DOHH2 (cell line): ENCODE measurements at regions not wholly inside any gene's neighbourhood (a gene's known extent, or its start where the extent isn't known, plus 50 kb on each side); places are given as distances from the start of the nearest gene placed in this dataset.

ENCODE experiments used
- H3F3A ChIP-seq: fragments of 200-600 bp; sonication (generic), shearing (Covaris generic); 2 replicates; pipeline ENCODE4 v1.6.0; 2016; ENCODE audit warnings: antibody characterized with exemption, mild to moderate bottlenecking; ENCODE audit not compliant: control insufficient read depth, insufficient read depth
- H3K27ac ChIP-seq: fragments of 200-600 bp; sonication (generic); 2 replicates; pipeline ENCODE4 v1.5.1; 2014; ENCODE audit warnings: low read depth, mild to moderate bottlenecking, low read length, moderate library complexity
- H3K27me3 ChIP-seq: fragments of 200-600 bp; sonication (generic); 2 replicates; pipeline ENCODE4 v1.6.1; 2014; ENCODE audit warnings: mild to moderate bottlenecking, low read length, mixed read lengths; ENCODE audit not compliant: control insufficient read depth
- H3K36me3 ChIP-seq: fragments of 200-600 bp; sonication (generic); 2 replicates; pipeline ENCODE4 v1.6.1; 2014; ENCODE audit warnings: mild to moderate bottlenecking, low read length, moderate library complexity, mixed read lengths; ENCODE audit not compliant: control insufficient read depth
- H3K4me1 ChIP-seq: fragments of 200-600 bp; sonication (generic); 2 replicates; pipeline ENCODE4 v1.6.1; 2014; ENCODE audit warnings: mild to moderate bottlenecking, low read length, mixed read lengths; ENCODE audit not compliant: control insufficient read depth
- H3K4me2 ChIP-seq: fragments of 200-600 bp; sonication (generic); 2 replicates; pipeline ENCODE4 v1.6.0; 2014; ENCODE audit warnings: mild to moderate bottlenecking, low read length, moderate library complexity
- H3K4me3 ChIP-seq: fragments of 200-600 bp; sonication (generic); 2 replicates; pipeline ENCODE4 v1.5.1; 2014; ENCODE audit warnings: mild to moderate bottlenecking, low read length, mixed read lengths
- H3K79me2 ChIP-seq: fragments of 200-600 bp; sonication (generic); 2 replicates; pipeline ENCODE4 v1.6.1; 2014; ENCODE audit warnings: mild to moderate bottlenecking, low read length, mixed read lengths; ENCODE audit not compliant: control insufficient read depth
- H3K9me2 ChIP-seq: fragments of 200-600 bp; sonication (generic); replicated peaks from 2 replicates; pipeline ENCODE4 v1.6.1; 2014; ENCODE audit warnings: mild to moderate bottlenecking, low read length, mixed read lengths; ENCODE audit not compliant: control insufficient read depth
- H3K9me3 ChIP-seq: fragments of 200-600 bp; sonication (generic); 2 replicates; pipeline ENCODE4 v1.6.1; 2014; ENCODE audit warnings: antibody characterized with exemption, low read length, mixed read lengths; ENCODE audit not compliant: control insufficient read depth, insufficient read depth
- H4K20me1 ChIP-seq: fragments of 200-600 bp; sonication (generic); 2 replicates; pipeline ENCODE4 v1.6.0; 2014; ENCODE audit warnings: low read depth, mild to moderate bottlenecking, antibody characterized with exemption, low read length, moderate library complexity; ENCODE audit not compliant: control insufficient read depth, insufficient read depth
- EZH2phosphoT487 ChIP-seq: fragments of 200-600 bp; sonication (generic); IDR thresholded peaks from 2 replicates; pipeline ENCODE4 v1.6.1; 2017; ENCODE audit warnings: borderline replicate concordance, mild to moderate bottlenecking, antibody characterized with exemption, low read length, moderate library complexity, mixed read lengths
- TF ChIP-seq, protein P1 (sequence below): fragments of 200-600 bp; sonication (generic); IDR thresholded peaks from one replicate; pipeline ENCODE4 v1.5.1; 2014; ENCODE audit warnings: antibody characterized with exemption, mild to moderate bottlenecking, low read depth, low read length; ENCODE audit not compliant: poor library complexity, severe bottlenecking

DNA sequence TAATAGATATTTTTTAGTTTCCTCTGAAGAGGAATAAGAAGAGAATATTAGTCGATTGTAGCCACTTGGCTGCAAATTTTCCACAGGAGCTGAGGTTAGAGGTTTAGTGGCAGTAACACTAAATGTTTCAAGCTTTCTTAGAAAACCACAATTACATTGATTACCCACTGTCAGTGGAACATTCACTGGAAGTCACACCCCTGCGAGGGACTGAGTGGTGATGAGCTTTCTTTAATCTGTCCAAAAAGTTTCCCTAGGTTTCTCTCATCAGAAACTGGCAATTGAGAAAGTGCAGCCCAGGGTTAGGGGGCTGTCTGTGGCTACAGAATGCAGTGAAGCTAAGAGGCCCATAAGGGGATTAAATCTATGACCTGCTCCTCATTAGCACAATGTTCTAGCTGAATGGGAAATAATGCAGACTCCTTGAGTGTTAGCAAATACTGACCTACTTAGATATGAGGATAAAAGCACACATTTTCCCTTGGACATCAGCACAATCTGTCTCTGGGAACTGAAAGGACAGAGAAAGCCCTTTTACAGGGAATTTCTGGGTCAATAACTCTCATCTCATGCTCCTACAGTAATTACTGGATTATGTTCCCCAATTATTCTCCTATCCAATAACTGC, 189.5 kb downstream of the FAM76B start:
- no peaks in the 10 kb centered on the region for H3K27me3 ChIP-seq
- no peaks in the 10 kb centered on the region for H4K20me1 ChIP-seq
- H3K9me3 ChIP-seq: no peaks in the 10 kb centered on the region
- no peak overlapping the region for H3K4me3 ChIP-seq
- peaks cover 18% of the 10 kb centered on the region for H3K4me1 ChIP-seq
- H3K79me2 ChIP-seq: no peaks in the 10 kb centered on the region
- no peaks in the 10 kb centered on the region for H3K9me2 ChIP-seq
- H3F3A ChIP-seq: no peaks in the 10 kb centered on the region
- H3K36me3 ChIP-seq: no peaks in the 10 kb centered on the region; the same call in 1 of the 2 replicates
- H3K4me2 ChIP-seq: no peak overlapping the region
- TF ChIP-seq EZH2phosphoT487: no peak
- TF ChIP-seq, protein P1, sequence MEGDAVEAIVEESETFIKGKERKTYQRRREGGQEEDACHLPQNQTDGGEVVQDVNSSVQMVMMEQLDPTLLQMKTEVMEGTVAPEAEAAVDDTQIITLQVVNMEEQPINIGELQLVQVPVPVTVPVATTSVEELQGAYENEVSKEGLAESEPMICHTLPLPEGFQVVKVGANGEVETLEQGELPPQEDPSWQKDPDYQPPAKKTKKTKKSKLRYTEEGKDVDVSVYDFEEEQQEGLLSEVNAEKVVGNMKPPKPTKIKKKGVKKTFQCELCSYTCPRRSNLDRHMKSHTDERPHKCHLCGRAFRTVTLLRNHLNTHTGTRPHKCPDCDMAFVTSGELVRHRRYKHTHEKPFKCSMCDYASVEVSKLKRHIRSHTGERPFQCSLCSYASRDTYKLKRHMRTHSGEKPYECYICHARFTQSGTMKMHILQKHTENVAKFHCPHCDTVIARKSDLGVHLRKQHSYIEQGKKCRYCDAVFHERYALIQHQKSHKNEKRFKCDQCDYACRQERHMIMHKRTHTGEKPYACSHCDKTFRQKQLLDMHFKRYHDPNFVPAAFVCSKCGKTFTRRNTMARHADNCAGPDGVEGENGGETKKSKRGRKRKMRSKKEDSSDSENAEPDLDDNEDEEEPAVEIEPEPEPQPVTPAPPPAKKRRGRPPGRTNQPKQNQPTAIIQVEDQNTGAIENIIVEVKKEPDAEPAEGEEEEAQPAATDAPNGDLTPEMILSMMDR: no peak
- H3K27ac ChIP-seq: no peak overlapping the region

DNA sequence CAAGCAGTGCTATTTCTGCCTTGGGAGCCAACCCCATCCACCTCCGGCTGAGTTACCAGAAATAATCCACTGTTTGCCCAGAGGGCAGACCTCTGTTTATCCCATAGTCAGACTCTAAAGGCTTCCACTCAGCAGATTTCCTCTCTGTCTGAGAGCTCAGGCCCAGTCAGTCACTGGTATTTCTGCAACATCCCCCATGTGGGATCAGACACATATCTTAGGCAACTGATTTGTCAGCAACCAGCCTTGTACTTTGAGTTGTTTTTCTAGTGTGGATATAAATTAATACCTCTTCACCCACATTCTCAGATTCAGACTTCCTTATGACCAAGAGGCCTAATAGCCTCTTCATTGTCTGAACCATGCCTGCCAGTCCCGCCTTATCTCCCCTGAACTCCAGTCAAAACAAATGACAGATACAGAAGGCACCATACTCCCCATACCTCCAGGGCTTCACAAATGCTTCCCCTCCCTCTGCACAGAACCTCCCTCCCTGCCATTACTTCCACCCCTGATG, 193.6 kb downstream of the FAM76B start:
- Histone ChIP-seq H3F3A (no peaks in the 10 kb centered on the region), H4K20me1 (no peaks in the 10 kb centered on the region), H3K36me3 (no peaks in the 10 kb centered on the region), H3K9me3 (no peaks in the 10 kb centered on the region), H3K9me2 (no peaks in the 10 kb centered on the region; the same call in 1 of the 2 replicates), H3K79me2 (no peaks in the 10 kb centered on the region), H3K4me3 (no peak overlapping the region), H3K4me1 (no peaks in the 10 kb centered on the region), H3K27ac (no peak overlapping the region), H3K4me2 (no peak overlapping the region), H3K27me3 (no peaks in the 10 kb centered on the region)
- no peak for TF ChIP-seq EZH2phosphoT487
- TF ChIP-seq, protein P1: no peak

DNA sequence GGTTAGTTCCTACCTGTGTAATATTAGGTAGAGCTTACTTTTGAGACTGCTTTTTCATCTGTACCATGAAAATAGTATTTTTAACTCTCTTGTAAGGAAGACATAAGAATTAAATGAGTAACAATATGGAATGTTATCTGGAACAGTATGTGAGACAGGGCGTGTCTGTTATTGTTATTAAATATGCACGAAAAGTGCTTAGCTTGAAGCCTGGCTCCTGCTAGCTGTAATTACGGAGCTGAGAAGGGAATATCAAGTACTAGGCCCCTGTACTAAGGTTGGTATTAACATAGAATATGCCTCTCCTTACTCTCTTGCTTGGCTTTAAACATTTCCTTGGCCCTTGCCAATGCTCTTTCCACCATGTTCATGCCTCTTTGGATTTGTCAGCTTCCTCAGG, 194.0 kb downstream of the FAM76B start:
- Histone ChIP-seq H3K36me3 (no peaks in the 10 kb centered on the region), H3K9me3 (no peaks in the 10 kb centered on the region), H4K20me1 (no peaks in the 10 kb centered on the region), H3F3A (no peaks in the 10 kb centered on the region), H3K27ac (no peak overlapping the region), H3K79me2 (no peaks in the 10 kb centered on the region), H3K4me1 (no peaks in the 10 kb centered on the region), H3K27me3 (no peaks in the 10 kb centered on the region), H3K4me2 (no peak overlapping the region), H3K9me2 (no peaks in the 10 kb centered on the region; the same call in 1 of the 2 replicates), H3K4me3 (no peak overlapping the region)
- TF ChIP-seq, protein P1: no peak
- TF ChIP-seq EZH2phosphoT487: no peak
